ENCODE measurements at regions not wholly inside any gene's neighbourhood (a gene's known extent, or its start where the extent isn't known, plus 50 kb on each side); places are given as distances from the start of the nearest gene placed in this dataset.

- no peak for TF ChIP-seq NANOG (IDR thresholded peaks at IDR 0.05; ENCODE audit: borderline replicate concordance)
- TF ChIP-seq, protein P1, sequence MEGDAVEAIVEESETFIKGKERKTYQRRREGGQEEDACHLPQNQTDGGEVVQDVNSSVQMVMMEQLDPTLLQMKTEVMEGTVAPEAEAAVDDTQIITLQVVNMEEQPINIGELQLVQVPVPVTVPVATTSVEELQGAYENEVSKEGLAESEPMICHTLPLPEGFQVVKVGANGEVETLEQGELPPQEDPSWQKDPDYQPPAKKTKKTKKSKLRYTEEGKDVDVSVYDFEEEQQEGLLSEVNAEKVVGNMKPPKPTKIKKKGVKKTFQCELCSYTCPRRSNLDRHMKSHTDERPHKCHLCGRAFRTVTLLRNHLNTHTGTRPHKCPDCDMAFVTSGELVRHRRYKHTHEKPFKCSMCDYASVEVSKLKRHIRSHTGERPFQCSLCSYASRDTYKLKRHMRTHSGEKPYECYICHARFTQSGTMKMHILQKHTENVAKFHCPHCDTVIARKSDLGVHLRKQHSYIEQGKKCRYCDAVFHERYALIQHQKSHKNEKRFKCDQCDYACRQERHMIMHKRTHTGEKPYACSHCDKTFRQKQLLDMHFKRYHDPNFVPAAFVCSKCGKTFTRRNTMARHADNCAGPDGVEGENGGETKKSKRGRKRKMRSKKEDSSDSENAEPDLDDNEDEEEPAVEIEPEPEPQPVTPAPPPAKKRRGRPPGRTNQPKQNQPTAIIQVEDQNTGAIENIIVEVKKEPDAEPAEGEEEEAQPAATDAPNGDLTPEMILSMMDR (conservative IDR thresholded peaks at IDR 0.05; ENCODE audit: low read depth in 2 of 2) = no peak
- TF ChIP-seq EZH2 (IDR thresholded peaks at IDR 0.05; ENCODE audit: low read depth, unreplicated experiment) = no peak
- TF ChIP-seq EZH2phosphoT487 (IDR thresholded peaks at IDR 0.05; ENCODE audit: unreplicated experiment) = no peak
- no peak for TF ChIP-seq POLR2AphosphoS5 (IDR thresholded peaks at IDR 0.05; ENCODE audit: low read depth)
- TF ChIP-seq, protein P2, sequence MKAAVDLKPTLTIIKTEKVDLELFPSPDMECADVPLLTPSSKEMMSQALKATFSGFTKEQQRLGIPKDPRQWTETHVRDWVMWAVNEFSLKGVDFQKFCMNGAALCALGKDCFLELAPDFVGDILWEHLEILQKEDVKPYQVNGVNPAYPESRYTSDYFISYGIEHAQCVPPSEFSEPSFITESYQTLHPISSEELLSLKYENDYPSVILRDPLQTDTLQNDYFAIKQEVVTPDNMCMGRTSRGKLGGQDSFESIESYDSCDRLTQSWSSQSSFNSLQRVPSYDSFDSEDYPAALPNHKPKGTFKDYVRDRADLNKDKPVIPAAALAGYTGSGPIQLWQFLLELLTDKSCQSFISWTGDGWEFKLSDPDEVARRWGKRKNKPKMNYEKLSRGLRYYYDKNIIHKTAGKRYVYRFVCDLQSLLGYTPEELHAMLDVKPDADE (IDR thresholded peaks at IDR 0.05) = no peak
- no peak for TF ChIP-seq JUNB (IDR thresholded peaks at IDR 0.05; ENCODE audit: unreplicated experiment)
- TF ChIP-seq, protein P3, sequence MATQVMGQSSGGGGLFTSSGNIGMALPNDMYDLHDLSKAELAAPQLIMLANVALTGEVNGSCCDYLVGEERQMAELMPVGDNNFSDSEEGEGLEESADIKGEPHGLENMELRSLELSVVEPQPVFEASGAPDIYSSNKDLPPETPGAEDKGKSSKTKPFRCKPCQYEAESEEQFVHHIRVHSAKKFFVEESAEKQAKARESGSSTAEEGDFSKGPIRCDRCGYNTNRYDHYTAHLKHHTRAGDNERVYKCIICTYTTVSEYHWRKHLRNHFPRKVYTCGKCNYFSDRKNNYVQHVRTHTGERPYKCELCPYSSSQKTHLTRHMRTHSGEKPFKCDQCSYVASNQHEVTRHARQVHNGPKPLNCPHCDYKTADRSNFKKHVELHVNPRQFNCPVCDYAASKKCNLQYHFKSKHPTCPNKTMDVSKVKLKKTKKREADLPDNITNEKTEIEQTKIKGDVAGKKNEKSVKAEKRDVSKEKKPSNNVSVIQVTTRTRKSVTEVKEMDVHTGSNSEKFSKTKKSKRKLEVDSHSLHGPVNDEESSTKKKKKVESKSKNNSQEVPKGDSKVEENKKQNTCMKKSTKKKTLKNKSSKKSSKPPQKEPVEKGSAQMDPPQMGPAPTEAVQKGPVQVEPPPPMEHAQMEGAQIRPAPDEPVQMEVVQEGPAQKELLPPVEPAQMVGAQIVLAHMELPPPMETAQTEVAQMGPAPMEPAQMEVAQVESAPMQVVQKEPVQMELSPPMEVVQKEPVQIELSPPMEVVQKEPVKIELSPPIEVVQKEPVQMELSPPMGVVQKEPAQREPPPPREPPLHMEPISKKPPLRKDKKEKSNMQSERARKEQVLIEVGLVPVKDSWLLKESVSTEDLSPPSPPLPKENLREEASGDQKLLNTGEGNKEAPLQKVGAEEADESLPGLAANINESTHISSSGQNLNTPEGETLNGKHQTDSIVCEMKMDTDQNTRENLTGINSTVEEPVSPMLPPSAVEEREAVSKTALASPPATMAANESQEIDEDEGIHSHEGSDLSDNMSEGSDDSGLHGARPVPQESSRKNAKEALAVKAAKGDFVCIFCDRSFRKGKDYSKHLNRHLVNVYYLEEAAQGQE (IDR thresholded peaks at IDR 0.05; ENCODE audit: unreplicated experiment) = no peak
- TF ChIP-seq ZNF331 (CRISPR knock-in tag; IDR thresholded peaks at IDR 0.05; ENCODE audit: low read depth) = no peak
These were observed 803.6 kb downstream of the SORCS1 start for GRCh38 chr10:106360870-106361269.

Measured in GM23338 (cell line).